Neural progenitor cell (in vitro differentiated cells): ENCODE measurements at regions not wholly inside any gene's neighbourhood (a gene's known extent, or its start where the extent isn't known, plus 50 kb on each side); places are given as distances from the start of the nearest gene placed in this dataset.
A peak's percentile ranks its signal among the peaks of the same experiment; 100 is the strongest.

Source experiments
- CTCF ChIP-seq: fragments of 200-600 bp; sonication (generic); IDR thresholded peaks from 2 replicates; pipeline ENCODE4 v1.5.1; 2017; ENCODE audit warnings: antibody characterized with exemption, mild to moderate bottlenecking
- EZH2 ChIP-seq: fragments of 200-600 bp; sonication (generic); IDR thresholded peaks from 2 replicates; pipeline ENCODE4 v1.6.1; 2017; ENCODE audit warnings: antibody characterized with exemption, mild to moderate bottlenecking, moderate library complexity
- EZH2phosphoT487 ChIP-seq: fragments of 200-600 bp; sonication (generic); IDR thresholded peaks from 2 replicates; pipeline ENCODE4 v1.6.1; 2017; ENCODE audit warnings: antibody characterized with exemption

- TF ChIP-seq CTCF, result no peak
- peak; percentile 65 for TF ChIP-seq EZH2
- peak; percentile 31 for TF ChIP-seq EZH2phosphoT487
Observed at GRCh38 chr5:154611341-154611767, 133.3 kb upstream of the HAND1 start.
